Activated naive CD8-positive, alpha-beta T cell treated with anti-CD3 and anti-CD28 coated beads, Interleukin-2, amount 10 ng/mL, durations not matched to agents 7 days and 5 days (primary cell): ENCODE measurements at regions not wholly inside any gene's neighbourhood (a gene's known extent, or its start where the extent isn't known, plus 50 kb on each side); places are given as distances from the start of the nearest gene placed in this dataset.
A peak's percentile ranks its signal among the peaks of the same experiment; 100 is the strongest.

Experiments used
- ATAC-seq: fragments of 150-1000 bp; cut with Tn5 transposase; one replicate; pipeline ENCODE4 v1.10.0; 2021; ENCODE audit warnings: low read depth, moderate library complexity
- POLR2A ChIA-PET: fragments of 350-600 bp; sonication (Branson Sonifier 250); formaldehyde crosslinking; loops from one replicate; lab custom pipeline; 2021; ENCODE audit warnings: antibody characterized with exemption; lab: Charles Lee
- DNase-seq: peaks from one replicate; pipeline ENCODE4 v3.0.0; 2021
- H3K27ac Mint-ChIP-seq: one replicate; pipeline ENCODE4 v1.8.0; 2022; ENCODE audit warnings: mild to moderate bottlenecking, mixed read lengths
- H3K27me3 Mint-ChIP-seq: one replicate; pipeline ENCODE4 v1.8.0; 2022; ENCODE audit warnings: mild to moderate bottlenecking, moderate library complexity, mixed read lengths
- H3K36me3 Mint-ChIP-seq: one replicate; pipeline ENCODE4 v1.8.0; 2021; ENCODE audit warnings: mild to moderate bottlenecking, mixed read lengths
- H3K4me1 Mint-ChIP-seq: one replicate; pipeline ENCODE4 v1.8.0; 2021; ENCODE audit warnings: mixed read lengths
- H3K4me3 Mint-ChIP-seq: one replicate; pipeline ENCODE4 v1.8.0; 2022; ENCODE audit warnings: mild to moderate bottlenecking, moderate library complexity, mixed read lengths
- H3K9me3 Mint-ChIP-seq: one replicate; pipeline ENCODE4 v1.8.0; 2021; ENCODE audit warnings: mixed read lengths

DNA sequence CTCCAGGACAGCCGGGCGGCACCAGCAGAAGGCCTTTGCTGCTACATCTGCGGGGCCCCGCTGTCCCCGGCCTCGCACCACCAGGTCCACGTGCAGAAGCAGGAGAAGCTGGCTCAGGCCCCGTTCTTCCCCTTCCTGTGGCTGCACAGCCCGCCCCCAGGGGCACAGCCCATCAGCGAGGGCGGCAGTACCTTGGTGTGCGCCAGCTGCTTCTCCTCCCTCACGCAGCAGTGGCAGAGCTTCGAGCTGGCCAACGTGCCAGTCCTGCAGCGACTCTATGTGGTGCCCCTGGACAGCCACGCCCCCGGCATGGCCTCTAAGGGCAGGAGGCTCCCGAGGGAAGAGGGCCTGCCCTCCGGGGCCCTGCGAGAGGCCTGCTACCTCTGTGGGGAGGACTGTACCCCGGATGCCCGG lies 58.3 kb upstream of the CIBAR2 start:
- no peak overlapping the region for H3K27ac Mint-ChIP-seq
- no peaks in the 10 kb centered on the region for H3K9me3 Mint-ChIP-seq
- no peak for ATAC-seq
- H3K4me1 Mint-ChIP-seq, result no peaks in the 10 kb centered on the region
- DNase-seq, result no peak
- H3K36me3 Mint-ChIP-seq, result no peaks in the 10 kb centered on the region
- POLR2A ChIA-PET, result no interaction called here
- peaks cover 63% of the 10 kb centered on the region for H3K27me3 Mint-ChIP-seq
- H3K4me3 Mint-ChIP-seq, result no peak overlapping the region

DNA sequence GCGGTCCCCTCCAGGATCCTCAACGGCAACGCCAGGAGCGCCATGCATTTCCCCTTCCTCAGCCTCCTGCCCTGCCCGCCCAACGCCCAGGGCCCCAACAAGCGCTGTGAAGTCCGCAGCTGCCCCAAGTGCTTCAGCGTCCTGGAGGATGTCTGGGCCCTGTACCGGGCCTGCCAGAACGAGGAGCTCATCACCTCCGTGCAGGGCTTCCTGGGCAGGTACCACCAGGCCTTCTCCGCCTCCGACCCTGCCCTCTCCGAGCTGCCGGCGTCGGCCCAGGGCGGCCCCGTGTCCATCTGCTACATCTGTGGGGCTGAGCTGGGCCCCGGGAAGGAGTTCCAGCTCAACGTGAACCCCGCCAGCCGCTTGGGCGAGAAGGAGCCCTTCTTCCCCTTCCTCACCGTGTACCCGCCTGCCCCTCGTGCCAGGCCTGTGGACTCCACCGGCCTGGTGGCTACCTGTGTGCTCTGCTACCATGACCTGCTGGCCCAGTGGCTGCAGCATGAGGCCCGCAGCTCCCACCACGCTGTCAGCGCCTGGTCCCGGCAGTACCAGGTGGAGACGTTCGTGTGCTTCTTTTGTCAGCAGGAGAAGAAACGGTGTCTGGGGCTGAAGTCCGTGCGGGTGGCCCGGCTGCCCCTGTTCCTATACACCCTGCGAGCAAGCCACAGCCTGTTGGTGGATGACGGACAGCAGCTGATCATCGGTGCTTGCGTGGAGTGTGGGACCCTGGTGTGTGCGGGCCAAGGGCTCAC lies 58.9 kb upstream of the CIBAR2 start:
- Mint-ChIP-seq H3K36me3 (no peaks in the 10 kb centered on the region), H3K27ac (no peak overlapping the region), H3K4me1 (no peaks in the 10 kb centered on the region), H3K4me3 (peak overlapping the region; percentile 44), H3K27me3 (peaks cover 65% of the 10 kb centered on the region), H3K9me3 (no peaks in the 10 kb centered on the region)
- POLR2A ChIA-PET, result interaction anchor here (0.5 kb wide), 1 partner anchor 229 kb away, joined by 4 read pairs; no protein-coding TSS in a partner anchor
- DNase-seq, result no peak
- no peak for ATAC-seq

DNA sequence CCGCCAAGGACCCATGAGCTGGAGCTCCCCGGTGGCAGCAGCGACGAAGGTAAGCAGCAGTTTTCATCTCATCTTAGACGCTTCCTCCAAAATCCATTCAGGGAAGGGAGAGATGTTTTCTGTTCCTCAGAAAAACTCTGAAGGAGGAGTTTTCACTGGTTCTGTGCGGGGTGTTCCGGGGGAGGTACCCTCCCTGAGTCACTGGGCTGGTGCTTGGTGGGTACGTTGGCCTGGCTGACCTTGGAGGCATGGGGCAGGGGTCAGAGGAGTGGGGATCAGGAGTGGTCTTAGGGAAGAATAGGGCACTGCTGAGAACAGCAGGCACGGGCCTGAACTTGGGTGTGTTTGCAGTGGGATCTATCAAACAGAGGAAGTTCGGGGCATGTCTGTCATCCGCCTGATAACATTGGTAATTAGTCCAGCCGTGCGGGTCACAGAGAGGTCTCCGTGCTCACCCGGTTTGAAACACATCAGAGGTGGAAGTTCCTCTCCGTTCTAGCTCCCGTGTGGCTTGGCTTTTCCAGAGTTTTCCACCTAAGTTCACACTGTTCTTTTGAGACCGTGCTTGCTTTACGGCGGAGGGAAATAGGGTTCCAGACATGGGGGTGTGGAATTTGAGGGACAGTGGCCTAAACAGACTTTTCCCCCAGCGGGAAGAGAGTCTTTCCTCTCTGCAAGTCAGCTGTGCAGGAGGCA lies 59.6 kb upstream of the CIBAR2 start:
- peaks cover 66% of the 10 kb centered on the region for H3K27me3 Mint-ChIP-seq

DNA sequence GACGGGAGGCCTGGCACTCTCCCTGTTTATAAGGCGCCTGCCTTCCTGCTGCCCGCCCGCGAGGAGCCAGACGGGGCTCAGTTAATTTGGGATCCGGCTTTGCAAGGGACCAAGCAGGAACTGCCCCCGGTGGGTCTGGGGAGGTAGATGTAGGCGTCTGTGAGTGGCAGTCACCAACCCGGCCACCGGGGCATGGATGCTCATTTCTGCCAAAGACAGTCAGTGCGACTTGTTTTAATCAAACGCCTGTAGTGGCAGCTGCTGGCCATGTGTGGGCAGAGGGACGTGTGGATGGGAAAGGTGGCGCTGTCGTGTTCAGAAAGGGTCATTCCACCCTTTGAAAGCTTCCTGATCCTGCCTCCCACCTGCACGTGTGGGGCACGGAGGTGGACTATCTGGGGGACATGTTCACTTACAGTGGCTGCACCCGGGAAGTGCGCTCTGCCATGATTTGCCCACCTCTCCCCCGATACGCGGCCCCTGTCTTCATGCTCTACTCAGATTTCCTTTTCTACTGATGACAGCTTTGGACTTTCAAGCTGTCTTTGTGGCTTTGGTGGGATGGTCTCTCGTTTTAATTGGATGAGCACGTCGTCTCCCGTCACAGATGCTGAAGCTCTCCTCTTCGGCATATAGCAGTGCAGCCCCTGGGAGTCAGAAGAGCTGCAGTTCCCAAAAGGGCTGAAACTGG lies 60.3 kb upstream of the CIBAR2 start:
- peaks cover 62% of the 10 kb centered on the region for H3K27me3 Mint-ChIP-seq
- no peaks in the 10 kb centered on the region for H3K36me3 Mint-ChIP-seq
- ATAC-seq, result no peak
- H3K4me3 Mint-ChIP-seq, result no peak overlapping the region
- H3K27ac Mint-ChIP-seq, result no peak overlapping the region
- POLR2A ChIA-PET, result no interaction called here
- no peaks in the 10 kb centered on the region for H3K9me3 Mint-ChIP-seq
- no peaks in the 10 kb centered on the region for H3K4me1 Mint-ChIP-seq
- DNase-seq, result no peak

More for the DNA sequence above, 59.6 kb upstream of the CIBAR2 start:
- no peak overlapping the region for H3K27ac Mint-ChIP-seq
- DNase-seq, result no peak
- H3K4me1 Mint-ChIP-seq, result no peaks in the 10 kb centered on the region
- H3K9me3 Mint-ChIP-seq, result no peaks in the 10 kb centered on the region
- no peak for ATAC-seq
- POLR2A ChIA-PET, result no interaction called here
- H3K36me3 Mint-ChIP-seq, result no peaks in the 10 kb centered on the region
- no peak overlapping the region for H3K4me3 Mint-ChIP-seq

DNA sequence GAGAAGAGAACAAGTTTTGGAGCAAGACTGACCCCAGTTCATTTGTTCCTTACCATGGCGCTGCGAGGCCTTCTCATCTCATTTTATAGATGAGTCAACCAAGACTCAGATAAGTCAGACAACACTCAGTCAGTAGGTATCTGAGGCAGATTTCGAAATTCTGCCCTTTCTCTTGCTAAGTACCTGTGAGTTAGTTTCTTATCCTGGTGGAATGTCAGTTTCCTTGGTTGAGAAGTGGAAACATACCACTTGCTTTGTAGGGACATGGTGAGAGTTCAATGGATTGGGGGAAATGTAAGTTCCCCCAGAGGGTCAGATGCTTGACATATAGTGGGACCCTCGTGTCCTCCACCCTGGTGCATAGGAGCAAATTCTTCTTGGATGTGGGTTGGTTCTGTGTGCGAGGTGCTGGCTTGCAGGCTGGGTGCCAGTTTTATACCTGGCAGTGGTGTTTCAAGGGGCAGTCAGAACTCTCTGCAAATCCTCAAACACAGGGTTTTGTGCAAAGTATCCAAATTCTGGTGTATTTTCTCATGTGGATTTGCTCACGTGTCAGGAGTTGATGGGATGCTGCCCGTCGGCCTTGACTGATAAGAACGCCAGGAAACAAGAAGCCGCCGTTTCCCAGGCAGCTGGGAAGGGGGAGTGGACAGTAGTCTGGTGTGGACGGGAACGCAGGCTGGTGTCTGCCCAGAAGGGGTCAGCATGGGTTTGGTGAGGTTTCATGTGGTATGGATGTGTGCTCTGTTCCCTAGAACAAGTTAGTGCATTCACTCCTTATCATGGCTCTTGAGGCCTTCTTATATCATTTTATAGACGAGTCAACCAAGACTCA lies 61.1 kb upstream of the CIBAR2 start:
- Mint-ChIP-seq H3K9me3 (no peaks in the 10 kb centered on the region), H3K27ac (no peak overlapping the region), H3K4me3 (no peak overlapping the region), H3K4me1 (no peaks in the 10 kb centered on the region), H3K36me3 (no peaks in the 10 kb centered on the region), H3K27me3 (peaks cover 58% of the 10 kb centered on the region)
- POLR2A ChIA-PET, result no interaction called here
- ATAC-seq (no peak), DNase-seq (no peak)

DNA sequence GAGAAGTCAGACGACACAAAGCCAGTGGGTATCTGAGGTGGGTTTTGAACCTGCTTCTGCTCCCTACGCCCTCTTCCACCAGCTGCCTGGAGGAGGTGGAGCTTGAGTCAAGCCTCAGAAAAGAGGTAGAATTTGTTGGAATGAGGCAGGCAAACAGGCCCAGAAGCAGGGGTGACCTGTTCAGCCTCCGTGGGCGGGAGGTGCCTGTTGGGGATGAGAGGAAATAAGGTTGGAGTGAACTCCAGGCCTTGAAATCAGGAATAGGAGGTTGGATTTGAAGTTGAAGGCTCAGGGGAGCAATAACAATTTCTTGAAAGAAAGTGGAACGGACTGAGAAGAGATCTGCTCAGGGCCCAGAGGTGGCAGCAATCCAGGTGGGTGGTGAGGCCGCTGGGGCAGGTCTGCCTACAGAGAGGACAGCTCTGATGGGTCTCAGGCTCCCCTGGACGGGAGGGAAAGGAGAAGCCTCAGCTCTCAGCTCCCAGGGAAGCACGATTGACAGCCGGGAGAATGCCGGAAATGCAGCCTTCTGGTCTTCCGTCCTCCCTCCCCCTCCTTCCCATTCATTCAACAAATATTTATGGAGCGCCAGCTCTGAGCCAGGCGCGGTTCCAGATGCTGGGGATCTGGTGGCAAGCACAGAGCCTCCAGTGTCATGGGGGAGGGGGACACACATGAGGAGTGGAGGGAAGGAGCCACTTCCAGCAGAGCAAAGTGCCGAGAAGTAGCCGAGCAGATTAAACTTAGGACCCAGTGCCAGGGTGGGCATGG lies 61.9 kb upstream of the CIBAR2 start:
- Mint-ChIP-seq H3K4me3 (no peak overlapping the region), H3K36me3 (no peaks in the 10 kb centered on the region)

DNA sequence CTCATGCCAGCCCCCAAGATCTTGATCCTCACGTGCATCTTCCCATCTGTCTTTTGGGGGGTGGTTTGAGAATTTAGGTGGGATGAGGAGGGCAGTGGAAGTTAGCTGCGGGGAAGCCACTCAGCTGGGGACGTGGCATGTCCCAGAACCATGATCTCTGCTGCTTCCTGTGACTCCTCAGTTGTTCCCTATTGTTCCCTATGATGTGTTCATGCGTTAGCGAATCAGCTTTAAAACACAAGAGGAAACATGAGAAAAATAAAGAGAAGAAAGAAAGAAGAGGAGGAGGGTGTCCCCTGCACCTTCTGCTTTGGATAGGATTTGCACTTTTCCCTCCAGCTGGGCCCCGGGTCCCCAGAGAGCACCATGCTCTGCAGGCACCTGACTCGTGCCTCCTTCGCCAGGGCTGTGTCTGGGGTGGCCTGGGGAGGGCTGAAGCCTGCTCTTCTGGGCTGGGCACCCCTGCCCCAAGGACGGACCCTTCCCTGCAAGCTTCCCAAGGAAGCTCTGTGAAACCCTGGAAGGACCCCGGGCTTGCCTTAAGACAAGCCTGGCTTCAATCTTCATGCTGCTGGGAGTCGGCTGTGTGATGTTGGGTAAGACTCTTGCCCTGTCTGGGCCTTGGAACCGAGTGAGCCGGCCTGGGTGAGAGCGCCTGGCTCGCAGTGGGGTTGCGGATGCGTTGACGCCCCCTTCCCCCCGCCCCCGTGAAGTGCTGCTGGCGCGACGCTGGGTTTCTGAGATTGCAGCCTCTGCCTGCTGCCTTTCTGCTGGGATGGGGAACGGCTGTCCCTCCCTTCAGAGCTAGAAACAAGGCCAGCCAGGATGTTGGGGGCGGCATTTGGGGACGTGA lies 62.8 kb upstream of the CIBAR2 start:
- no peaks in the 10 kb centered on the region for H3K4me1 Mint-ChIP-seq
- no peaks in the 10 kb centered on the region for H3K9me3 Mint-ChIP-seq
- ATAC-seq, result no peak
- no peak overlapping the region for H3K4me3 Mint-ChIP-seq
- no peaks in the 10 kb centered on the region for H3K36me3 Mint-ChIP-seq
- peaks cover 54% of the 10 kb centered on the region for H3K27me3 Mint-ChIP-seq
- POLR2A ChIA-PET, result no interaction called here
- H3K27ac Mint-ChIP-seq, result no peak overlapping the region
- DNase-seq, result no peak

More for the DNA sequence above, 61.9 kb upstream of the CIBAR2 start:
- DNase-seq (no peak), ATAC-seq (no peak)
- no peaks in the 10 kb centered on the region for H3K4me1 Mint-ChIP-seq
- peaks cover 54% of the 10 kb centered on the region for H3K27me3 Mint-ChIP-seq
- H3K27ac Mint-ChIP-seq, result no peak overlapping the region
- H3K9me3 Mint-ChIP-seq, result no peaks in the 10 kb centered on the region
- POLR2A ChIA-PET, result no interaction called here

DNA sequence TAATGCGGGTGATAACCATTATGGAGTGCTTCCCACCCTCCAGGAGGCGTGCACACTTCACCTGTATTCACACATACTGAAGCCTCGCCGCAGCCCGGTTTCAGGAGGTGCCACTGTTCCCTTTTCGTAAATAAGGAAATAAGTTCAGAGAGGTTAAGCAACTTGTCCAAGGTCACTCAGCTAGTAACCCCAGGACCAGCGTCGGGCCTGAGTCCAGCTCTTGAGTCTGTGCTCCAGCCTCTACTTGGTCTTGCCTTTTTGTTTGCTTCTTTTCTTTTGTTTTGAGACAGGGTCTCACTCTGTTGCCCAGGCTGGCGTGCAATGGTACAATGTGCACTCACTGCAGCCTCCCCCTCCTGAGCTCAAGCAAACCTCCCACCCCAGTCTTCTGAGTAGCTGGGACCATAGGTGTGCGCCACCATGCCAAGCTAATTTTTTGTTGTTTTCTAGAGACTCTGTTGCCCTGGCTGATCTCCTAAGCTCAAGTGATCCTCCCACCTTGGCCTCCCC lies 63.5 kb upstream of the CIBAR2 start:
- Mint-ChIP-seq H3K36me3 (no peaks in the 10 kb centered on the region), H3K4me1 (no peaks in the 10 kb centered on the region), H3K27me3 (peaks cover 49% of the 10 kb centered on the region), H3K9me3 (no peaks in the 10 kb centered on the region), H3K4me3 (no peak overlapping the region), H3K27ac (no peak overlapping the region)
- no peak for DNase-seq
- POLR2A ChIA-PET, result no interaction called here
- ATAC-seq, result no peak

DNA sequence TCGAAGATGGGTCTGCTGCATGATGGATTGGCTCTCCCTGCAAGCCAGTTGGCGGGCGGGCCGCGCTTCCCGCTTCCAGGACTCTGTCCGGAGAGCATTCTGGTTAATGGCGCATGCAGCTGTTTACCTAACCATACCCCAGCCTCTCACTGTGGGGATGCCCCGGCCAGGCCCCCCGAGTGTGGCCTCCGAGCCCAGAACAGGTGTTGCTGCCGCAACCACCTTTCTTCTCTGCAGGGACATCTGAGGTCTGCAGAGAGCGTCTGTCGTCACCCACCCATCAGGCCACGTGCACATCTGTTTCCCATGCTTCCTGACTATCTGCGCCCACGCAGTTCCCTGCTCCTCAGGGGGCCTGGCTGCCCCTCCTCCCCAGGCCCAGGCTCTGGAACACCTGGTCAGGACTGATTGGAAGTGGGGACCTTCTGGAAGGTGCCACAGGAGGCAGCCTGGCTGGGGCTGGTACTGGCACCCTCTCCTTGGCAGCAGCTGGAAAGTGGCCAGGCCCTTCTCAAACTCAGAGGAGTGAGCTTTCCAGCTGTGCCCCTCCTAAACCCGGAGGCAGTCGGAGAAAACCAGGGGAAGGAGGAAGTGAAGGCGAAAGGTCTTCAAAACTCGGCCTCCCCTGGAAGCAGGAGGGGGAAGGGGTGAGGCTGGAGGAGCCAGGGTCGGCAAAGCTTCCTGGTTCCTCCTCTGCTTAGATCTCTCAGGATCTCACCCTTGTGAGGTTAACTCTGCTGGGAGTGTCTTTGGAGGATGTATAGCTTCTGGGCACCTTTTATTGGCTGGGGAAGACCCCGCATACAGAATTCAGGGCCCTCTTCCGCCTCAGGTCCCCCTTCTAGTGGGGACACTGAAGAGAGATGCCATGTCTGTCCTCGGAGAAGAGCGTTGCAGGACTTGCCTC lies 64.5 kb upstream of the CIBAR2 start:
- H3K36me3 Mint-ChIP-seq, result no peaks in the 10 kb centered on the region
- no peaks in the 10 kb centered on the region for H3K9me3 Mint-ChIP-seq
- no peak overlapping the region for H3K27ac Mint-ChIP-seq
- no peak for DNase-seq
- POLR2A ChIA-PET, result no interaction called here
- no peak for ATAC-seq
- H3K4me3 Mint-ChIP-seq, result no peak overlapping the region
- no peaks in the 10 kb centered on the region for H3K4me1 Mint-ChIP-seq
- H3K27me3 Mint-ChIP-seq, result peaks cover 40% of the 10 kb centered on the region

DNA sequence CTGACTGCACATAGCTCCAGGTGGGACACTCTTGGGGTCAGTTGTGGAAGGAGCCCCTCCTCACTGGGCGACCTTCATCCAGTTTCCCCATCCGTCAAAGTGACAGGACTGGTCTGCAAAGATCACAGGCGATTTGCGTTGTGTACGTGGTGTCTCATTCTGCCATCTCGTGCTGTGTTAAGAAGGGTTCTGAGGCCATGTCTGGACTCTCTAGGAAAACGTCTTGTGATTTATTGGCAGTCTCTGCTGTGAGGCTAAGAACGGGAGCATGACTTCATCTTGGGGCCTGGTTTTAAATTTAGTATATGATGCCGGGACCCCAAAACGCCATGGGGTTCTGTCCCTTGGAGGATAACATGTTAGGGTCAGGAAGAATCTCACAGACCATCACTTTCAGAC lies 65.2 kb upstream of the CIBAR2 start:
- Mint-ChIP-seq H3K27me3 (peaks cover 34% of the 10 kb centered on the region), H3K4me3 (no peak overlapping the region), H3K4me1 (no peaks in the 10 kb centered on the region), H3K36me3 (no peaks in the 10 kb centered on the region), H3K27ac (no peak overlapping the region), H3K9me3 (no peaks in the 10 kb centered on the region)
- no peak for ATAC-seq
- no peak for DNase-seq
- POLR2A ChIA-PET, result no interaction called here

DNA sequence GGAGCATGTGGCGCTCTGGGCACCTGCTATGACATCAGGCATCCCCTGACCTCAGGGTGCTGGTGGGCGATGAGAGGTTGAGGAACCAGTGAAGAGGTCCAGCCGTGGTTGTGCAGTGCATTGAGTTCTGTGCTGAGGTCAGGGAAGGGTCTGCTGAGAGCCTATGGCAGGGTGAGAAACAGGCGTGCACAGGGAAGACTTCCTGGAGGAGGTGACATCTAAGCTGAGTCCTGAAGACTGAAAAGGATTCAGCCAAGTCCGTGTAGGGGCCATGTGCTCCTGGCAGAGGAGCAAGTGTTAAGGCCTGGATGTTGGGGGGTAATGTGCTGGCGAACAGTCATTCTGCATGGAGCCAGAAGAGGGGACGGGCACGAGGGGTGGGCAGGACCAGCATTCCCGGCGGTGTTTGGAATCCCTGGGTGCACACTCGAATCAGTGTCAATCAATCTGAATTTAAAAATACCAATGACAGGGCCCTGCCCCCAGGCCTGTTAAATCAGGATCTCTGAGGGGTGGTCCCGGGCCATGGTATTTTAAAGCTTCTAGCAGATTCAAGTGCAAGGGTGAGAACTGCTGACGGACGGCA lies 65.8 kb upstream of the CIBAR2 start:
- POLR2A ChIA-PET, result no interaction called here
- H3K36me3 Mint-ChIP-seq, result no peaks in the 10 kb centered on the region
- H3K27me3 Mint-ChIP-seq, result peaks cover 27% of the 10 kb centered on the region
- no peak overlapping the region for H3K27ac Mint-ChIP-seq
- H3K9me3 Mint-ChIP-seq, result peaks cover 4% of the 10 kb centered on the region
- no peak overlapping the region for H3K4me3 Mint-ChIP-seq
- H3K4me1 Mint-ChIP-seq, result peaks cover 3% of the 10 kb centered on the region
- no peak for ATAC-seq
- DNase-seq, result no peak
